ENCODE measurements at regions not wholly inside any gene's neighbourhood (a gene's known extent, or its start where the extent isn't known, plus 50 kb on each side); places are given as distances from the start of the nearest gene placed in this dataset.

GRCh38 chr11:81397316-81397715 lies 1336.3 kb downstream of the FAM181B start:
- TF ChIP-seq CTCF (IDR thresholded peaks at IDR 0.05; ENCODE audit: low read length) (no peak), EZH2 (IDR thresholded peaks at IDR 0.05; ENCODE audit: borderline replicate concordance, low read length) (no peak)

All from OCI-LY1 (cell line).